Body of pancreas (tissue), 4 donors: ENCODE measurements at regions not wholly inside any gene's neighbourhood (a gene's known extent, or its start where the extent isn't known, plus 50 kb on each side); places are given as distances from the start of the nearest gene placed in this dataset.

Source experiments
- CTCF ChIP-seq, 7 experiments: fragments of 450-650 bp in 4 of 7; fragments of 200-600 bp in 3 of 7; sonication (generic) in 3 of 7; IDR thresholded peaks; one replicate each; pipeline ENCODE4 v1.5.1; 2016 to 2019; ENCODE audit warnings: antibody characterized with exemption in 7 of 7
- POLR2A ChIP-seq, 3 donors: fragments of 450-650 bp; IDR thresholded peaks; one replicate each; pipeline ENCODE4 v1.6.1; 2016; ENCODE audit warnings: antibody characterized with exemption in 3 of 3, mild to moderate bottlenecking in 2 of 3

DNA sequence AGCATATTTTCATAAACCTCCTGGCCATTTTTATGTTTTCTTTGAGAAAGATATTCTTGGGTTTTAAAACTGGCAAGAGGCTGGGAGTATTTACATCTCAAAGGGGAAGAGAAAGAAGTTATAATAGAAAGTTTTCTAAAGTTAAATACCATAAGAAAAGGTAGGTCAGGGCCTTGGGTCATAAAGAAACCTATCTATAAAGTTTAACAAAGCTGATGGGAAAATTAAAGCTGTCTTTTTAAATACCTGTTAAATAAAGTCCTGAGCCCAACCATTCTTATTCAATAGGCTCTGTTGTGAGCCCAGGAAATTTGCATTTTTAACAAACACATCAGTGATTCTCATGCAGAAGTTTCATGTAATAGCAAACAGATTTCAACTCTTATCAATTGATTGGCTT is 451.8 kb upstream of the INTU start:
- no peak for TF ChIP-seq CTCF (IDR thresholded peaks at IDR 0.05)
- TF ChIP-seq POLR2A (IDR thresholded peaks at IDR 0.05) = no peak
